SH-SY5Y (cell line): ENCODE measurements at regions not wholly inside any gene's neighbourhood (a gene's known extent, or its start where the extent isn't known, plus 50 kb on each side); places are given as distances from the start of the nearest gene placed in this dataset.

Source experiments
- GATA2 ChIP-seq: IDR thresholded peaks from 2 replicates; pipeline ENCODE4 v1.6.1; 2011; ENCODE audit warnings: mild to moderate bottlenecking, low read depth, low read length
- GATA3 ChIP-seq: IDR thresholded peaks from 2 replicates; pipeline ENCODE4 v1.6.1; 2011; ENCODE audit warnings: low read depth, mild to moderate bottlenecking, low read length, moderate library complexity

GRCh38 chr3:56989169-56989976, 71.1 kb upstream of the SPATA12 start:
- TF ChIP-seq GATA2 (no peak), GATA3 (no peak)

GRCh38 chr3:56988458-56989168, 71.9 kb upstream of the SPATA12 start:
- TF ChIP-seq GATA2 (no peak), GATA3 (no peak)

GRCh38 chr3:56987238-56987895, 73.1 kb upstream of the SPATA12 start:
- TF ChIP-seq GATA3, result no peak
- TF ChIP-seq GATA2, result no peak

- TF ChIP-seq GATA2, result no peak
- TF ChIP-seq GATA3, result no peak
These were observed 74.1 kb upstream of the SPATA12 start for GRCh38 chr3:56986347-56986746.

- TF ChIP-seq GATA2, result no peak
- no peak for TF ChIP-seq GATA3
These were observed 74.6 kb upstream of the SPATA12 start for GRCh38 chr3:56985878-56986277.

GRCh38 chr3:56985460-56985859, 75.0 kb upstream of the SPATA12 start:
- TF ChIP-seq GATA3, result no peak

- TF ChIP-seq GATA2 (no peak), GATA3 (no peak)
These were observed 77.0 kb upstream of the SPATA12 start for GRCh38 chr3:56983427-56983826.

- TF ChIP-seq GATA2 (0 out of 2 replicates have a peak, but pooled peaks have one; percentile 16), GATA3 (no peak)
These were observed 78.8 kb upstream of the SPATA12 start for GRCh38 chr3:56981445-56982230.

GRCh38 chr3:56980798-56981390, 79.6 kb upstream of the SPATA12 start:
- TF ChIP-seq GATA2, result no peak
- no peak for TF ChIP-seq GATA3

GRCh38 chr3:56980243-56980642, 80.2 kb upstream of the SPATA12 start:
- TF ChIP-seq GATA2 (no peak), GATA3 (no peak)

GRCh38 chr3:56979791-56980190, 80.7 kb upstream of the SPATA12 start:
- TF ChIP-seq GATA2 (no peak), GATA3 (no peak)

- TF ChIP-seq GATA2 (no peak), GATA3 (no peak)
These were observed 82.9 kb upstream of the SPATA12 start for GRCh38 chr3:56977561-56977889.

GRCh38 chr3:56976651-56977560, 83.6 kb upstream of the SPATA12 start:
- TF ChIP-seq GATA2 (no peak), GATA3 (no peak)
